H9 (cell line): ENCODE measurements at regions not wholly inside any gene's neighbourhood (a gene's known extent, or its start where the extent isn't known, plus 50 kb on each side); places are given as distances from the start of the nearest gene placed in this dataset.

Source experiments
- DNase-seq: peaks from one replicate; pipeline ENCODE4 v3.0.0-alpha.2; 2017
- H2AFZ ChIP-seq: one replicate; pipeline ENCODE4 v1.6.1; 2013; ENCODE audit warnings: mild to moderate bottlenecking, low read length, control low read depth, moderate library complexity
- H2AK5ac ChIP-seq: 2 replicates; pipeline ENCODE4 v1.6.1; 2013; ENCODE audit warnings: low read length, control low read depth, mixed read lengths; ENCODE audit not compliant: insufficient read length
- H2BK120ac ChIP-seq: one replicate; pipeline ENCODE4 v1.6.1; 2013; ENCODE audit warnings: low read depth, mild to moderate bottlenecking, low read length, control low read depth, inconsistent platforms; ENCODE audit not compliant: poor library complexity, severe bottlenecking
- H2BK12ac ChIP-seq: 2 replicates; pipeline ENCODE4 v1.6.1; 2013; ENCODE audit warnings: low read length, control low read depth, mixed read lengths, low read depth; ENCODE audit not compliant: insufficient read length
- H2BK15ac ChIP-seq: 2 replicates; pipeline ENCODE4 v1.6.1; 2013; ENCODE audit warnings: low read depth, low read length, control low read depth
- H2BK20ac ChIP-seq: one replicate; pipeline ENCODE4 v1.6.1; 2013; ENCODE audit warnings: low read depth, mild to moderate bottlenecking, low read length, control low read depth, inconsistent platforms; ENCODE audit not compliant: poor library complexity, severe bottlenecking
- H2BK5ac ChIP-seq: 2 replicates; pipeline ENCODE4 v1.6.1; 2013; ENCODE audit warnings: low read length, control low read depth, mixed read lengths; ENCODE audit not compliant: insufficient read length
- H3K14ac ChIP-seq: 2 replicates; pipeline ENCODE4 v1.6.1; 2013; ENCODE audit warnings: low read length, control low read depth; ENCODE audit not compliant: insufficient read depth
- H3K18ac ChIP-seq: 2 replicates; pipeline ENCODE4 v1.6.1; 2013; ENCODE audit warnings: low read depth, mild to moderate bottlenecking, mixed read lengths, low read length, control low read depth; ENCODE audit not compliant: insufficient read length
- H3K23ac ChIP-seq: 2 replicates; pipeline ENCODE4 v1.6.1; 2013; ENCODE audit warnings: low read length, control low read depth, mixed read lengths, low read depth; ENCODE audit not compliant: insufficient read length
- H3K23me2 ChIP-seq: 2 replicates; pipeline ENCODE4 v1.6.1; 2013; ENCODE audit warnings: low read depth, mild to moderate bottlenecking, mixed read lengths, low read length, control low read depth; ENCODE audit not compliant: insufficient read length, poor library complexity, severe bottlenecking
- H3K27ac ChIP-seq: 2 replicates; pipeline ENCODE4 v1.5.1; 2013; ENCODE audit warnings: low read length, control low read depth, mixed read lengths, low read depth; ENCODE audit not compliant: insufficient read length
- H3K27me3 ChIP-seq: 2 replicates; pipeline ENCODE4 v1.6.1; 2013; ENCODE audit warnings: low read length, control low read depth, inconsistent platforms; ENCODE audit not compliant: insufficient read depth
- H3K4ac ChIP-seq: 2 replicates; pipeline ENCODE4 v1.6.1; 2013; ENCODE audit warnings: low read depth, mild to moderate bottlenecking, control low read depth, inconsistent platforms, low read length, moderate library complexity
- H3K4me1 ChIP-seq: 2 replicates; pipeline ENCODE4 v1.6.1; 2013; ENCODE audit warnings: low read length, control low read depth, inconsistent platforms; ENCODE audit not compliant: insufficient read depth
- H3K4me2 ChIP-seq: 2 replicates; pipeline ENCODE4 v1.6.1; 2013; ENCODE audit warnings: low read length, control low read depth, mixed read lengths; ENCODE audit not compliant: insufficient read length, insufficient read depth
- H3K56ac ChIP-seq: 2 replicates; pipeline ENCODE4 v1.6.1; 2013; ENCODE audit warnings: low read depth, mild to moderate bottlenecking, mixed read lengths, low read length, control low read depth; ENCODE audit not compliant: insufficient read length
- H3K79me1 ChIP-seq: 2 replicates; pipeline ENCODE4 v1.6.1; 2013; ENCODE audit warnings: low read depth, mild to moderate bottlenecking, moderate library complexity, low read length, control low read depth, inconsistent platforms; ENCODE audit not compliant: insufficient read depth, poor library complexity, severe bottlenecking
- H3K79me2 ChIP-seq: 2 replicates; pipeline ENCODE4 v1.6.1; 2013; ENCODE audit warnings: low read length, control low read depth, inconsistent platforms; ENCODE audit not compliant: insufficient read depth
- H3K9ac ChIP-seq: 2 replicates; pipeline ENCODE4 v1.6.1; 2013; ENCODE audit warnings: low read length, control low read depth, mixed read lengths; ENCODE audit not compliant: insufficient read length; ENCODE audit errors: extremely low read depth
- H3K9me3 ChIP-seq: one replicate; pipeline ENCODE4 v1.6.1; 2013; ENCODE audit warnings: low read depth, low read length, inconsistent platforms; ENCODE audit not compliant: control insufficient read depth
- H3T11ph ChIP-seq: one replicate; pipeline ENCODE4 v1.6.1; 2013; ENCODE audit warnings: mild to moderate bottlenecking, low read length, control low read depth, inconsistent platforms
- H4K20me1 ChIP-seq: one replicate; pipeline ENCODE4 v1.6.1; 2013; ENCODE audit not compliant: control insufficient read depth, insufficient read length, insufficient read depth
- H4K5ac ChIP-seq: 2 replicates; pipeline ENCODE4 v1.6.1; 2013; ENCODE audit warnings: low read depth, mild to moderate bottlenecking, mixed read lengths, low read length, control low read depth; ENCODE audit not compliant: insufficient read length
- H4K8ac ChIP-seq: replicated peaks from 2 replicates; pipeline ENCODE4 v1.6.1; 2013; ENCODE audit warnings: low read length, control low read depth, mixed read lengths, low read depth; ENCODE audit not compliant: insufficient read length
- H4K91ac ChIP-seq: 2 replicates; pipeline ENCODE4 v1.6.1; 2013; ENCODE audit warnings: low read depth, mild to moderate bottlenecking, moderate library complexity, mixed read lengths, low read length, control low read depth; ENCODE audit not compliant: insufficient read length
- H3K27ac Mint-ChIP-seq, 3 experiments: 2 replicates in 2 of 3; 3 replicates in 1 of 3; pipeline ENCODE4 v1.8.0; 2020 to 2021; ENCODE audit warnings: mixed read lengths in 3 of 3, mild to moderate bottlenecking in 1 of 3, moderate library complexity in 1 of 3
- H3K27me3 Mint-ChIP-seq: 2 replicates; pipeline ENCODE4 v1.8.0; 2021; ENCODE audit warnings: low read depth, mild to moderate bottlenecking, moderate library complexity, mixed read lengths
- H3K36me3 Mint-ChIP-seq, 3 experiments: 2 replicates in 2 of 3; 3 replicates in 1 of 3; pipeline ENCODE4 v1.8.0; 2020 to 2021; ENCODE audit warnings: low read depth in 3 of 3, mixed read lengths in 3 of 3; ENCODE audit not compliant: insufficient read depth in 1 of 3
- H3K4me1 Mint-ChIP-seq, 2 experiments: 2 replicates each; pipeline ENCODE4 v1.8.0; 2020; ENCODE audit warnings: mixed read lengths in 2 of 2
- H3K4me3 Mint-ChIP-seq, 2 experiments: 2 replicates in 1 of 2; 3 replicates in 1 of 2; pipeline ENCODE4 v1.8.0; 2020 to 2021; ENCODE audit warnings: mild to moderate bottlenecking in 2 of 2, mixed read lengths in 2 of 2, moderate library complexity in 1 of 2
- H3K9me3 Mint-ChIP-seq, 2 experiments: 2 replicates in 1 of 2; 3 replicates in 1 of 2; pipeline ENCODE4 v1.8.0; 2020; ENCODE audit warnings: mild to moderate bottlenecking in 2 of 2, mixed read lengths in 2 of 2, moderate library complexity in 1 of 2
- CTCF ChIP-seq: fragments of 200-600 bp; sonication (generic); conservative IDR thresholded peaks from 3 replicates; pipeline ENCODE4 v1.8.0; 2021; ENCODE audit warnings: antibody characterized with exemption, mild to moderate bottlenecking
- WGBS: extraction: QIAGEN DNeasy Blood & Tissue Kit; methylation state at CpG from one replicate; pipeline ENCODE4 v1.1.7; 2013; ENCODE audit warnings: missing lambda C conversion rate, low lambda C conversion rate, mixed read lengths; ENCODE audit not compliant: insufficient read length; ENCODE audit errors: extremely low coverage; 5-methylcytosine and 5-hydroxymethylcytosine counted together

DNA sequence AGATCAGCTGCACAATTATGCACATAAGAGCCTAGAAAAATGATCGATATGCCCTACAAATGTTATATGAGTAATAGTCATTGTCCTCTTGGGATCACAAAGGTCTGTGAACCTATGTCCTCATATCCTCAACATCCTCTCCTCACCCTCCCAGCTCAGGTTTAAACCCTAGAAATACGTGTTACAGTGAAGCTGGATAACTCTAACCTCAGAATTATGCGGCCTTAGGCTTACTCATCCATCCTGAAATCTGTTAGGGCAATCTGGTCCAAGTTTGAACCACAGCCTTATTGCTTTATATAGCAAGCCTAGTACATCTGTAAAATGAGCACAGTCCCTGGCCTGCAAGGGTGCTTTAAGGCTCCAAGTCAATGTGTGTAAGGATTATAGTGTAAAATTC is 84.2 kb upstream of the FRMD4A start:
- Histone ChIP-seq H2BK15ac (no peak overlapping the region), H3K79me2 (no peaks in the 10 kb centered on the region), H2BK20ac (no peak overlapping the region), H4K20me1 (no peaks in the 10 kb centered on the region), H3K18ac (no peak overlapping the region), H3K14ac (no peak overlapping the region), H4K5ac (no peak overlapping the region), H3K27ac (no peak overlapping the region), H4K91ac (no peak overlapping the region), H2BK12ac (no peak overlapping the region), H3K4ac (no peak overlapping the region), H3K23ac (no peak overlapping the region), H2BK5ac (no peak overlapping the region), H2AFZ (no peak overlapping the region), H3K56ac (no peak overlapping the region), H3K9ac (no peak overlapping the region), H3K4me2 (no peak overlapping the region), H3K23me2 (no peaks in the 10 kb centered on the region), H3T11ph (no peak overlapping the region), H4K8ac (no peak overlapping the region), H3K27me3 (no peaks in the 10 kb centered on the region), H3K79me1 (no peaks in the 10 kb centered on the region), H2AK5ac (no peak overlapping the region), H3K4me1 (peaks cover 2% of the 10 kb centered on the region), H2BK120ac (no peak overlapping the region), H3K9me3 (no peaks in the 10 kb centered on the region)
- Mint-ChIP-seq H3K4me1 (peaks cover 45 to 51% of the 10 kb centered on the region in 2 experiments), H3K27me3 (no peaks in the 10 kb centered on the region), H3K27ac (no peak overlapping the region), H3K36me3 (no peaks in the 10 kb centered on the region), H3K4me3 (no peak overlapping the region), H3K9me3 (no peaks in the 10 kb centered on the region)
- no peak for DNase-seq
- no peak for TF ChIP-seq CTCF
- WGBS, result no CpG with 5 or more reads among the region's 3 CpGs
